HUES64 (cell line): ENCODE measurements at regions not wholly inside any gene's neighbourhood (a gene's known extent, or its start where the extent isn't known, plus 50 kb on each side); places are given as distances from the start of the nearest gene placed in this dataset.

Source experiments
- H3K27ac ChIP-seq: 2 replicates; pipeline ENCODE4 v1.7.0; 2013; ENCODE audit warnings: low read depth, low read length, inconsistent platforms
- H3K27me3 ChIP-seq: 2 replicates; pipeline ENCODE4 v1.6.1; 2013; ENCODE audit warnings: mild to moderate bottlenecking, low read length; ENCODE audit not compliant: insufficient read depth
- H3K36me3 ChIP-seq: 2 replicates; pipeline ENCODE4 v1.6.1; 2013; ENCODE audit warnings: mild to moderate bottlenecking, low read length; ENCODE audit not compliant: insufficient read depth
- H3K4me1 ChIP-seq: 2 replicates; pipeline ENCODE4 v1.6.1; 2013; ENCODE audit warnings: mild to moderate bottlenecking, low read length, moderate library complexity; ENCODE audit not compliant: insufficient read depth
- H3K4me3 ChIP-seq: 2 replicates; pipeline ENCODE4 v1.5.1; 2013; ENCODE audit warnings: mild to moderate bottlenecking, low read length, moderate library complexity
- H3K9ac ChIP-seq: 2 replicates; pipeline ENCODE4 v1.6.1; 2013; ENCODE audit warnings: mild to moderate bottlenecking, low read depth, low read length
- H3K9me3 ChIP-seq: 2 replicates; pipeline ENCODE4 v1.6.1; 2013; ENCODE audit warnings: low read depth, low read length; ENCODE audit not compliant: insufficient read depth
- WGBS: fragments of 150-250, 120-280 bp; methylation state at CpG from one replicate; pipeline ENCODE4 v1.1.7; 2013; ENCODE audit warnings: missing lambda C conversion rate; 5-methylcytosine and 5-hydroxymethylcytosine counted together

- Histone ChIP-seq H3K4me1 (peaks cover 35% of the 10 kb centered on the region), H3K36me3 (no peaks in the 10 kb centered on the region), H3K4me3 (no peak overlapping the region), H3K9ac (no peak overlapping the region), H3K9me3 (no peaks in the 10 kb centered on the region), H3K27ac (no peak overlapping the region), H3K27me3 (no peaks in the 10 kb centered on the region)
- 97% methylated on average over 1 of the region's 1 CpG for WGBS
Measured at GRCh38 chr11:28735511-28735910, 627.3 kb downstream of the METTL15 start.

GRCh38 chr11:28730889-28731288, 622.7 kb downstream of the METTL15 start:
- Histone ChIP-seq H3K9me3 (no peaks in the 10 kb centered on the region), H3K9ac (no peak overlapping the region), H3K36me3 (no peaks in the 10 kb centered on the region), H3K27me3 (no peaks in the 10 kb centered on the region), H3K27ac (no peak overlapping the region), H3K4me3 (no peak overlapping the region), H3K4me1 (peaks cover 22% of the 10 kb centered on the region)
- 84% methylated on average over 2 of the region's 2 CpGs for WGBS

- H3K9ac ChIP-seq: no peak overlapping the region
- no peaks in the 10 kb centered on the region for H3K27me3 ChIP-seq
- H3K36me3 ChIP-seq: no peaks in the 10 kb centered on the region
- no peaks in the 10 kb centered on the region for H3K9me3 ChIP-seq
- H3K4me3 ChIP-seq: no peak overlapping the region
- no peak overlapping the region for H3K27ac ChIP-seq
- peaks cover 19% of the 10 kb centered on the region for H3K4me1 ChIP-seq
- WGBS: 97% methylated on average over 3 of the region's 3 CpGs
Measured at GRCh38 chr11:28730336-28730735, 622.1 kb downstream of the METTL15 start.

GRCh38 chr11:28729339-28729738, 621.2 kb downstream of the METTL15 start:
- Histone ChIP-seq H3K36me3 (no peaks in the 10 kb centered on the region), H3K9me3 (no peaks in the 10 kb centered on the region), H3K27me3 (no peaks in the 10 kb centered on the region), H3K4me3 (no peak overlapping the region), H3K4me1 (peaks cover 17% of the 10 kb centered on the region), H3K27ac (no peak overlapping the region), H3K9ac (no peak overlapping the region)
- WGBS: 95% methylated on average over 6 of the region's 6 CpGs

- Histone ChIP-seq H3K27me3 (no peaks in the 10 kb centered on the region), H3K4me3 (no peak overlapping the region), H3K36me3 (no peaks in the 10 kb centered on the region), H3K9me3 (no peaks in the 10 kb centered on the region), H3K27ac (no peak overlapping the region), H3K9ac (no peak overlapping the region), H3K4me1 (peaks cover 17% of the 10 kb centered on the region)
- no CpG with 5 or more reads among the region's 1 CpG for WGBS
Measured at GRCh38 chr11:28728666-28729065, 620.5 kb downstream of the METTL15 start.

GRCh38 chr11:28727254-28727653, 619.1 kb downstream of the METTL15 start:
- Histone ChIP-seq H3K9ac (no peak overlapping the region), H3K4me3 (no peak overlapping the region), H3K9me3 (no peaks in the 10 kb centered on the region), H3K36me3 (no peaks in the 10 kb centered on the region), H3K27me3 (no peaks in the 10 kb centered on the region), H3K27ac (no peak overlapping the region), H3K4me1 (peaks cover 17% of the 10 kb centered on the region)
- 94% methylated on average over 2 of the region's 3 CpGs for WGBS

- no peak overlapping the region for H3K27ac ChIP-seq
- H3K9ac ChIP-seq: no peak overlapping the region
- H3K36me3 ChIP-seq: no peaks in the 10 kb centered on the region
- no peaks in the 10 kb centered on the region for H3K27me3 ChIP-seq
- H3K4me1 ChIP-seq: peaks cover 9% of the 10 kb centered on the region
- no peaks in the 10 kb centered on the region for H3K9me3 ChIP-seq
- no CpG with 5 or more reads among the region's 1 CpG for WGBS
- H3K4me3 ChIP-seq: no peak overlapping the region
Measured at GRCh38 chr11:28726432-28726831, 618.2 kb downstream of the METTL15 start.

- Histone ChIP-seq H3K36me3 (no peaks in the 10 kb centered on the region), H3K9ac (no peak overlapping the region), H3K27me3 (no peaks in the 10 kb centered on the region), H3K9me3 (no peaks in the 10 kb centered on the region), H3K4me3 (no peak overlapping the region), H3K4me1 (peaks cover 23% of the 10 kb centered on the region), H3K27ac (no peak overlapping the region)
- 41% methylated on average over 3 of the region's 4 CpGs for WGBS
Measured at GRCh38 chr11:28715726-28716125, 607.5 kb downstream of the METTL15 start.

- WGBS: no CpG with 5 or more reads among the region's 2 CpGs
- Histone ChIP-seq H3K4me3 (no peak overlapping the region), H3K4me1 (peaks cover 23% of the 10 kb centered on the region), H3K27me3 (no peaks in the 10 kb centered on the region), H3K9ac (no peak overlapping the region), H3K27ac (no peak overlapping the region), H3K9me3 (no peaks in the 10 kb centered on the region), H3K36me3 (no peaks in the 10 kb centered on the region)
Measured at GRCh38 chr11:28713850-28714249, 605.7 kb downstream of the METTL15 start.

- no peak overlapping the region for H3K27ac ChIP-seq
- H3K27me3 ChIP-seq: no peaks in the 10 kb centered on the region
- no peaks in the 10 kb centered on the region for H3K9me3 ChIP-seq
- 95% methylated on average over 2 of the region's 2 CpGs for WGBS
- H3K4me3 ChIP-seq: no peak overlapping the region
- no peaks in the 10 kb centered on the region for H3K36me3 ChIP-seq
- no peak overlapping the region for H3K9ac ChIP-seq
- no peaks in the 10 kb centered on the region for H3K4me1 ChIP-seq
Measured at GRCh38 chr11:28708075-28708474, 599.9 kb downstream of the METTL15 start.

- H3K4me1 ChIP-seq: no peaks in the 10 kb centered on the region
- no peak overlapping the region for H3K4me3 ChIP-seq
- H3K27ac ChIP-seq: no peak overlapping the region
- no peak overlapping the region for H3K9ac ChIP-seq
- no peaks in the 10 kb centered on the region for H3K27me3 ChIP-seq
- no peaks in the 10 kb centered on the region for H3K9me3 ChIP-seq
- H3K36me3 ChIP-seq: no peaks in the 10 kb centered on the region
Measured at GRCh38 chr11:28704801-28705200, 596.6 kb downstream of the METTL15 start.

- H3K27ac ChIP-seq: no peak overlapping the region
- 100% methylated on average over 4 of the region's 4 CpGs for WGBS
Measured at GRCh38 chr11:28703371-28703770, 595.2 kb downstream of the METTL15 start.

More at GRCh38 chr11:28703371-28703770, 595.2 kb downstream of the METTL15 start:
- H3K4me3 ChIP-seq: no peak overlapping the region
- no peaks in the 10 kb centered on the region for H3K36me3 ChIP-seq
- no peaks in the 10 kb centered on the region for H3K9me3 ChIP-seq
- H3K27me3 ChIP-seq: no peaks in the 10 kb centered on the region
- H3K4me1 ChIP-seq: no peaks in the 10 kb centered on the region
- no peak overlapping the region for H3K9ac ChIP-seq
